ENCODE measurements at regions not wholly inside any gene's neighbourhood (a gene's known extent, or its start where the extent isn't known, plus 50 kb on each side); places are given as distances from the start of the nearest gene placed in this dataset.
"Not testable (repeated sequence)": the region's sequence is repeated elsewhere in the genome, so short reads cannot be mapped to it uniquely, and the experiment has no call there.

- DNase-seq (ENCODE audit: insufficient read length, low spot score); FAIRE-seq: not testable (repeated sequence)
These were observed 171.1 kb upstream of the NBPF9 start for GRCh38 chr1:149274493-149274892.

- not testable (repeated sequence) for DNase-seq (ENCODE audit: insufficient read length, low spot score); FAIRE-seq
These were observed 172.5 kb upstream of the NBPF9 start for GRCh38 chr1:149275802-149276201.

- FAIRE-seq; DNase-seq (ENCODE audit: insufficient read length, low spot score): not testable (repeated sequence)
These were observed 173.1 kb upstream of the NBPF9 start for GRCh38 chr1:149276496-149276895.

GRCh38 chr1:149278156-149278555, 174.8 kb upstream of the NBPF9 start:
- not testable (repeated sequence) for DNase-seq (ENCODE audit: insufficient read length, low spot score); FAIRE-seq

- not testable (repeated sequence) for DNase-seq (ENCODE audit: insufficient read length, low spot score); FAIRE-seq
These were observed 175.7 kb upstream of the NBPF9 start for GRCh38 chr1:149279015-149279414.

GRCh38 chr1:149279512-149279911, 176.2 kb upstream of the NBPF9 start:
- FAIRE-seq; DNase-seq (ENCODE audit: insufficient read length, low spot score): not testable (repeated sequence)

- not testable (repeated sequence) for DNase-seq (ENCODE audit: insufficient read length, low spot score); FAIRE-seq
These were observed 181.4 kb upstream of the NBPF9 start for GRCh38 chr1:149284773-149285172.

GRCh38 chr1:149285205-149285604, 181.9 kb upstream of the NBPF9 start:
- DNase-seq (ENCODE audit: insufficient read length, low spot score); FAIRE-seq: not testable (repeated sequence)

GRCh38 chr1:149285638-149286037, 182.3 kb upstream of the NBPF9 start:
- FAIRE-seq = not testable (repeated sequence)

GRCh38 chr1:149288580-149288979, 185.2 kb upstream of the NBPF9 start:
- DNase-seq (ENCODE audit: insufficient read length, low spot score); FAIRE-seq: not testable (repeated sequence)

More at GRCh38 chr1:149285638-149286037, 182.3 kb upstream of the NBPF9 start:
- not testable (repeated sequence) for DNase-seq (ENCODE audit: insufficient read length, low spot score)

- DNase-seq (ENCODE audit: insufficient read length, low spot score); FAIRE-seq: not testable (repeated sequence)
These were observed 174.2 kb upstream of the NBPF19 start for GRCh38 chr1:149300478-149301218.

GRCh38 chr1:149301282-149301681, 173.6 kb upstream of the NBPF19 start:
- not testable (repeated sequence) for FAIRE-seq

GRCh38 chr1:149304796-149305195, 170.0 kb upstream of the NBPF19 start:
- DNase-seq (ENCODE audit: insufficient read length, low spot score); FAIRE-seq: not testable (repeated sequence)

More at GRCh38 chr1:149301282-149301681, 173.6 kb upstream of the NBPF19 start:
- not testable (repeated sequence) for DNase-seq (ENCODE audit: insufficient read length, low spot score)

- FAIRE-seq; DNase-seq (ENCODE audit: insufficient read length, low spot score): not testable (repeated sequence)
These were observed 167.2 kb upstream of the NBPF19 start for GRCh38 chr1:149307640-149308039.

- FAIRE-seq; DNase-seq (ENCODE audit: insufficient read length, low spot score): not testable (repeated sequence)
These were observed 159.9 kb upstream of the NBPF19 start for GRCh38 chr1:149314921-149315320.

GRCh38 chr1:149320971-149321731, 153.7 kb upstream of the NBPF19 start:
- not testable (repeated sequence) for FAIRE-seq; DNase-seq (ENCODE audit: insufficient read length, low spot score)

- DNase-seq (ENCODE audit: insufficient read length, low spot score); FAIRE-seq: not testable (repeated sequence)
These were observed 153.2 kb upstream of the NBPF19 start for GRCh38 chr1:149321732-149322016.

- not testable (repeated sequence) for DNase-seq (ENCODE audit: insufficient read length, low spot score); FAIRE-seq
These were observed 144.8 kb upstream of the NBPF19 start for GRCh38 chr1:149330081-149330335.

GRCh38 chr1:149336082-149336481, 138.8 kb upstream of the NBPF19 start:
- not testable (repeated sequence) for FAIRE-seq; DNase-seq (ENCODE audit: insufficient read length, low spot score)

GRCh38 chr1:149338221-149338691, 136.6 kb upstream of the NBPF19 start:
- not testable (repeated sequence) for DNase-seq (ENCODE audit: insufficient read length, low spot score); FAIRE-seq

GRCh38 chr1:149338698-149339097, 136.1 kb upstream of the NBPF19 start:
- DNase-seq (ENCODE audit: insufficient read length, low spot score); FAIRE-seq: not testable (repeated sequence)
